Neutrophil (primary cell): ENCODE measurements at regions not wholly inside any gene's neighbourhood (a gene's known extent, or its start where the extent isn't known, plus 50 kb on each side); places are given as distances from the start of the nearest gene placed in this dataset.

Source experiments
- H3K27ac ChIP-seq: fragments of 200-600 bp; sonication (generic); 2 replicates; pipeline ENCODE4 v1.5.1; 2016; ENCODE audit warnings: mild to moderate bottlenecking, moderate library complexity
- H3K27me3 ChIP-seq: fragments of 200-600 bp; sonication (generic); 2 replicates; pipeline ENCODE4 v1.6.0; 2016; ENCODE audit warnings: mild to moderate bottlenecking
- H3K36me3 ChIP-seq: fragments of 200-600 bp; sonication (generic); 2 replicates; pipeline ENCODE4 v1.5.1; 2017
- H3K4me1 ChIP-seq, 2 experiments: fragments of 200-600 bp in 1 of 2; sonication (generic) in 1 of 2; 1 replicate in 1 of 2; 2 replicates in 1 of 2; pipeline versions ENCODE4 v1.5.1 to v1.6.1; 2013 to 2016; ENCODE audit warnings: low read depth in 1 of 2, low read length in 1 of 2, mild to moderate bottlenecking in 1 of 2, moderate library complexity in 1 of 2; ENCODE audit not compliant: control insufficient read depth in 1 of 2, insufficient read depth in 1 of 2
- H3K4me3 ChIP-seq, 2 experiments: fragments of 200-600 bp in 1 of 2; sonication (generic) in 1 of 2; 1 replicate in 1 of 2; 2 replicates in 1 of 2; pipeline ENCODE4 v1.5.1; 2013 to 2016; ENCODE audit warnings: low read depth in 1 of 2, low read length in 1 of 2, mild to moderate bottlenecking in 1 of 2, moderate library complexity in 1 of 2
- H3K9me3 ChIP-seq: fragments of 200-600 bp; sonication (generic); 2 replicates; pipeline ENCODE4 v1.5.1; 2016
- CTCF ChIP-seq: fragments of 200-600 bp; sonication (generic); IDR thresholded peaks from 2 replicates; pipeline ENCODE4 v1.5.1; 2016; ENCODE audit warnings: antibody characterized with exemption

DNA sequence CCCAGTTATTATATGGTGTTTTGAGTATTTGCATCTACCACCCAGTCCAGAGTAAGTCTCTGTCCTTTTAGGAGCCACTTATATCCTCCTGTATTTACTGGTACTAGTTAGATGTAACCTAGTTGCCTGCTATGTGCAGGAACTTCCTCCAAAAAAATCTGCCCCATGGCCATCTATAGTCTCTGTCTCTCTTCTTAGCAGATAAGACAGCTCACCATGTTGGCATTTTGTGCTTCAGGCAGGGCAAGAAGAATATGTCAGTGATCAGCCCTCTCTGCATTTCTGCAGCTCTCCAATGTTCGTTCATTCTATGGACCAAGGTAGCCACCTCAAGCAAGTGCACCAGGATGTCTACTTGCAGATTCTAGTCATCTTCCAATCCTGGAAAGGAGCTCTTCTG lies 446.5 kb downstream of the TLE1 start:
- TF ChIP-seq CTCF: no peak
- no peaks in the 10 kb centered on the region for H3K4me1 ChIP-seq
- no peaks in the 10 kb centered on the region for H3K27me3 ChIP-seq
- no peaks in the 10 kb centered on the region for H3K9me3 ChIP-seq
- H3K36me3 ChIP-seq: no peaks in the 10 kb centered on the region
- no peak overlapping the region for H3K4me3 ChIP-seq
- H3K27ac ChIP-seq: no peak overlapping the region

DNA sequence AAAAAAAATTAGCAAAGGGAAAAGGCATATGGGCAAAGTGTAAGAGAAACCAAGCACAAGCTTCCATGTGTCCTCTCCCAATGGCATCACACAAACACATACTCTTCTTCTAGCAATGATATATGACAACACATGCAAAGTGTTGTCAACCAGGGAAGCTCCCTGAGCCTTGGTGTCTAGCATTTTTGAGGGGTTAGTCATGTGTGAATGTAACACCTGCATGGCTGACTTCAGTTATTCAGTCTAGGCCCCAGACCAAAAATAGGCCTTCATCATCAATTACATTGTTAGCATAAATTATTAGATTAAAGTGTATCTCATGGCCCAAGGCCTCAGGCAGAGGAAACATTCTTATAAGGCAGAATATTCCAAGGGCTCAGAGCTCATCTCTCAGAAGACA lies 450.0 kb downstream of the TLE1 start:
- no peak overlapping the region for H3K4me3 ChIP-seq
- no peaks in the 10 kb centered on the region for H3K4me1 ChIP-seq
- no peak for TF ChIP-seq CTCF
- no peaks in the 10 kb centered on the region for H3K27me3 ChIP-seq
- no peak overlapping the region for H3K27ac ChIP-seq
- no peaks in the 10 kb centered on the region for H3K36me3 ChIP-seq
- H3K9me3 ChIP-seq: no peaks in the 10 kb centered on the region

DNA sequence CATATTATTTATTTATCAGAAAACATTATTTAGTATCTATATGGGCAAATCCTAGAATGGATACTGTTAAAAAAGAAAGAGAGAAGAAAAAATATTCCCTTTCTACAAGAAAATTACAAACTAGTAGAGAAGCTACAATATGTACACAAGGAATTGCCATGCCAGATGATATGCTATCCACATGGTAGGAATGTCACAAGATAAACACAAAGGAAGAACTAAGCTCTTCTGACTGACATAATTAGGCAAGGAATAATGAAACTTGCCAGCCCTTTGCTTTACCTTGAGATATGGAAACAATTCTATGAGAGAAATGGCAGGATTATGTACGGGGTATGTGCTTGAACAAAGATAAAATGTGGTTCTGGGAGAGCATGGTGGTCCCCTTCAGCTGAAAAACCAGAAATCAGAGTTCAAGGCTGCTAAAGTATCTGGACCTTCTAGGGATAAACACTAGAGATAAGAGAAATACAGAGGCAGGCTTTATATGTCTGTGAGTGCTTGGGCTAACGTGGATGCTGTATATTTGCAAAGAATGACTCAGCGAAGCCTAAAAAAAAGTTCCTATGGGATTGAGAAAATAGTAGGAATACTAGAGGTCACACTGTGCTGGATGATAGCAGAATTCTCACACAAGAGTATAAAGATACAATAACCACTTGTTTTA lies 451.6 kb downstream of the TLE1 start:
- H3K27ac ChIP-seq: no peak overlapping the region
- TF ChIP-seq CTCF: no peak
- no peaks in the 10 kb centered on the region for H3K9me3 ChIP-seq
- H3K36me3 ChIP-seq: no peaks in the 10 kb centered on the region
- H3K4me1 ChIP-seq: no peaks in the 10 kb centered on the region
- no peaks in the 10 kb centered on the region for H3K27me3 ChIP-seq
- no peak overlapping the region for H3K4me3 ChIP-seq

- TF ChIP-seq CTCF: no peak
- Histone ChIP-seq H3K4me1 (no peaks in the 10 kb centered on the region), H3K36me3 (no peaks in the 10 kb centered on the region), H3K27me3 (no peaks in the 10 kb centered on the region), H3K9me3 (no peaks in the 10 kb centered on the region), H3K27ac (no peak overlapping the region), H3K4me3 (no peak overlapping the region)
Measured at GRCh38 chr9:81234924-81235610, 454.3 kb downstream of the TLE1 start.

DNA sequence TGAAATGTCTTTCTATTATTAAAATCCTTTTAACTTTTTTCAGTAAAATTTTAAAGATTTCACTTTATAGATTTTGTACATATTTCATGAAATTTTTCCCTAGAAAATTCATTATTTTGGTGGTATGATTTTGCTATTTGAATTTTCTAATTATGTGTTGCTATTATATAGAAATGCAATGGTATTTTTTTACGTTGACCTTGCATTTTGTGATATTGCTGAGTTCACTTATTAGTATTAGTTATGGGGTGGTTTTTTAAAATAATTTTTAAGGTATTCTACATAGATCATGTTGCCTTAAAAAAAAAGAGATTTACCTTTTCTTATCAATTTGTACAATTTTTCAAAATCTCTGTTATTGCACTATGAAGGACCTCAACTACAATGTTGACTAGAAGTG lies 458.3 kb downstream of the TLE1 start:
- Histone ChIP-seq H3K4me1 (no peaks in the 10 kb centered on the region), H3K9me3 (no peaks in the 10 kb centered on the region), H3K27ac (no peak overlapping the region), H3K27me3 (no peaks in the 10 kb centered on the region), H3K4me3 (no peak overlapping the region), H3K36me3 (no peaks in the 10 kb centered on the region)
- TF ChIP-seq CTCF: no peak
